ENCODE measurements at regions not wholly inside any gene's neighbourhood (a gene's known extent, or its start where the extent isn't known, plus 50 kb on each side); places are given as distances from the start of the nearest gene placed in this dataset.
"Not testable (repeated sequence)": the region's sequence is repeated elsewhere in the genome, so short reads cannot be mapped to it uniquely, and the experiment has no call there.

DNA sequence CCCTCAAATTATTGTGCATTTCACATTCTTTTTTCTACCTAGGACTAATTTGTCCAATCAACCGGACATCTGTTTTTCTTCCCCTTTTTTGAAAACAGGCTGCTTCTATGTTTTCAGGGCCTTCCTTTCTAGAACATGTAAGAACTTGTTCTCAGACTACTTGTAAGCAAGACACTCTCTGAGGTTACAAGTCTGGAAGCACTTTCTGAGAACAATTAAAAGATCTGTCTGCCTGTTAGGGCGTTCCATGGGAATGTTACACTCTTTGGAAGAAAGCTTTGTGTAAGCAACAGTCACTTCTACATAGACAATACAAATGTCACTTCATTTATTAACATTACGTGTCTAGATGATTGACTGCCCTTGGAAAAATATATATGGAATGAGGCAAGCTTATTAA lies 50.9 kb upstream of the HSPB3 start:
- Mint-ChIP-seq H3K4me3 (no peak overlapping the region), H3K27ac (no peak overlapping the region), H3K36me3 (no peaks in the 10 kb centered on the region), H3K4me1 (no peaks in the 10 kb centered on the region), H3K9me3 (no peaks in the 10 kb centered on the region)
- DNase-seq (ENCODE audit: low spot score in 2 of 2) (no peak), ATAC-seq (no peak)

DNA sequence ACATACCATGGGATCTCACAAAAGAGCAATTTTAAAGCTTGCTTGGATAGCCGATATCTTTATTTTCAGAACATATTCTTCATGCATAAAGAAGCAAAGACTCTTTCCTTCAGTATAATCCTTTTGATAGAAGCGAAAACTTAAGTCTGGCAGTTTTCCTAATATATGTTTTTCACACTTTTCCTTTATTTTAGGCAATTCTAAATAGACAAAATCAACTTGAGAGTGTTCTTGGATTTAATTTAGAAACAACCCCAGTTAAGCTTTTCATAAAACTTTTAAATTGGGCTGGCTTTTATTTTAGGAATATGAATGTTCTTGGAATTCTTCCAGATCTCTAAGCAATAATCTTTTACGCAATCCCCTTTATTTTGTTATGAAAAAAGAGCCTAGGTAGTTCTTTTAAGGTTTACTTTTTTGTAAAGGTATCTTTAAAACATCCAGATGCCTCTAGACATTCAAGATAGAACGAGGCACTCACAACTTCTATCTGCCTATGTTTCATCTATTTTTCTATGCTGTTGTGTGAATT lies 51.5 kb upstream of the HSPB3 start:
- no peak for ATAC-seq
- Mint-ChIP-seq H3K4me1 (no peaks in the 10 kb centered on the region), H3K27ac (no peak overlapping the region), H3K4me3 (no peak overlapping the region), H3K9me3 (no peaks in the 10 kb centered on the region), H3K36me3 (no peaks in the 10 kb centered on the region)
- no peak for DNase-seq (ENCODE audit: low spot score in 2 of 2)

DNA sequence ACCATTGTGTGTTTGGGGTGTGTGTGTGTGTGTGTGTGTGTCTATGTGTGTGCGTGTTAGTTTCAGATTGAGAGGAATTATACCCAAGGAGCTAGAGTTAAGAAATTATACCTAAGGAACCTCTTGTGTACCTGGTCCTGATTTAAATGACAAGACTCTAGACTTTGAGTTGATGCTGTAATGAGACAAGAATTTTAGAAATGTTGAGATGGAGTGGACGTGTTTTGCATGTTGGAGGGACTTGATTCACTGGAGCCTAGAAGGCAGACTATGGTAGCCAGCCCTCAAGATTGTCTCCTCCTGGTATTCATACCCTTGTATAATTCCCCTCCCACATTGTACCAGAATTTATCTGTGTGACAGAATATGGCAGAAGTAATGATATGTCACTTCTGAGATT lies 52.4 kb upstream of the HSPB3 start:
- no peak for ATAC-seq
- no peaks in the 10 kb centered on the region for H3K9me3 Mint-ChIP-seq
- no peak overlapping the region for H3K27ac Mint-ChIP-seq
- no peak for DNase-seq (ENCODE audit: low spot score in 2 of 2)
- H3K4me3 Mint-ChIP-seq = no peak overlapping the region
- no peaks in the 10 kb centered on the region for H3K36me3 Mint-ChIP-seq
- no peaks in the 10 kb centered on the region for H3K4me1 Mint-ChIP-seq

DNA sequence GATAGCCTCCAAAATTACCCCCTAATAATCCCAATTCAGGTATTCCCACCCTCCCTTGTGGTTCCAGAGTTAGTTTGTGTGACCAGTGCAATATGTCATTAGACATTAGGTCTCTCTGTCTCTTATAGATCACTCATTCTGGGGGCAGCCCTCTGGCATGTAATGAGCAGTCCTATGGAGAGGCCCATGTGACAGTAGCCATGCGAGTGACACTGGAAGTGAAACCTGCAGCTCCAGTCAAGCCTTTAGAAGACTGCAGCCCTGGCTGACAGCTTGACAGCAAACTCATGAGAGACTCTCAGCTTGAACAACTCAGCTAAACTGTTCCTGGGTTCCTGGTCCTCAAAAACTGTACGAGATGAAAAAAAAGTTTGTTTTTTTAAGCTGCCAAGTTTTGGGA lies 54.0 kb upstream of the HSPB3 start:
- ATAC-seq (peak; percentile 21), DNase-seq (ENCODE audit: low spot score in 2 of 2) (no peak)
- H3K27ac Mint-ChIP-seq = no peak overlapping the region
- no peaks in the 10 kb centered on the region for H3K36me3 Mint-ChIP-seq
- no peaks in the 10 kb centered on the region for H3K9me3 Mint-ChIP-seq
- H3K4me1 Mint-ChIP-seq = no peaks in the 10 kb centered on the region
- H3K4me3 Mint-ChIP-seq = no peak overlapping the region

DNA sequence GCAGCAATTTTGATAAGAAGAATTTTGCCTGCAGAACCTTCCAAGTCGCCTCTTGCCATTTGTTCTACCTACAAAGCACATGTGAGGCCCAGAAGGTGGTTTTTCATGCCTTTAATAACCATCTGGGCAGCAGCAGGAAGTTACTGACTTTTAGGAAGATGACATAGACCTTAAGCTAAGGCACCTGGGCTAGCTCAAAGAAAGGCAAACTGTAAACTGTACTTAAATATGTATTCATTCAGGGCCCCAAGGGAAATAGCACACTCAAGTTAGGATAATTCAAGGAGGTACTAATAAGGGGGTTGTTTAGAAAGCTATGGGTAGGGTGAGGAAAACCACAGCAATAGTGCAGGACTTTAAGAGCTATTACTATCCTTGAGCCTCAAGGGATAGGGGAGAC lies 57.3 kb upstream of the HSPB3 start:
- ATAC-seq (no peak), DNase-seq (ENCODE audit: low spot score in 2 of 2) (no peak)
- Mint-ChIP-seq H3K9me3 (no peaks in the 10 kb centered on the region), H3K4me3 (no peak overlapping the region), H3K27ac (no peak overlapping the region), H3K4me1 (no peaks in the 10 kb centered on the region), H3K36me3 (no peaks in the 10 kb centered on the region)

DNA sequence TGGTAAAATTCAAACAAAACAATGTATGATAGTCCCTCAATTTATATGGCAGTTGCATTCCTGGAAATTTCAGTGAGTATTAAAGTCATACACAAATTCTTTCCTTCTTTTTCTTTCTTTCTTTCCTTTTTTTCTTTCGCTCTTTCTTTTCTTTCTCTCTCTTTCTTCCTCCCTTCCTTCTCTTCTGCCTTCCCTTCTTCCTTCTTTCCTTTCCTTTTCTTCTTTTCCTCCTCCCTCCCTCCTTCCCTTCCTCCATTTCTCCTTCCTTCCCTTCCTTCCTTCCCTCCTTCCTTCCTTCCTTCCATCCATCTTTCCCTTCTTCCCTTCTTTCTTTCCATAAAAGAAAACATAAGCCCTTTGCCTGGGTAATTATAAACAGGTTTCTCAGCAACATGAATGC lies 58.1 kb upstream of the HSPB3 start:
- DNase-seq (ENCODE audit: low spot score in 2 of 2) (no peak), ATAC-seq (no peak)
- H3K4me1 Mint-ChIP-seq = no peaks in the 10 kb centered on the region
- no peak overlapping the region for H3K4me3 Mint-ChIP-seq
- no peaks in the 10 kb centered on the region for H3K9me3 Mint-ChIP-seq
- H3K36me3 Mint-ChIP-seq = no peaks in the 10 kb centered on the region
- peak overlapping the region; percentile 5 for H3K27ac Mint-ChIP-seq

DNA sequence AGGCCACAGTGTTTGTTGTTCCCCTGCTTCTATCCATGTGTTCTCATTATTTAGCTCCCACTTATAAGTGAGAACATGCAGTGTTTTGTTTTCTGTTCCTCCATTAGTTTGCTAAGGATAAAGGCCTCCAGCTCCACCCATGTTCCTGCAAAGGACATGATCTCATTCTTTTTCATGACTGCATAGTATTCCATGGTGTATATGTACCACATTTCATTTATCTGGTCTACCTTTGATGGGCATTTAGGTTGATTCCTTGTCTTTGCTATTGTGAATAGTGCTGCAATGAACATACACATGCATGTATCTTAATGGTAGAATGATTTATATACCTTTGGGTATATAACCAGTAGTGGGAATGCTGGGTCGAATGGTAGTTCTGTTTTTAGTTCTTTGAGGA lies 62.5 kb upstream of the HSPB3 start:
- not testable (repeated sequence) for ATAC-seq; DNase-seq (ENCODE audit: low spot score in 2 of 2); H3K9me3 Mint-ChIP-seq; H3K4me1 Mint-ChIP-seq; H3K27ac Mint-ChIP-seq; H3K36me3 Mint-ChIP-seq; H3K4me3 Mint-ChIP-seq

DNA sequence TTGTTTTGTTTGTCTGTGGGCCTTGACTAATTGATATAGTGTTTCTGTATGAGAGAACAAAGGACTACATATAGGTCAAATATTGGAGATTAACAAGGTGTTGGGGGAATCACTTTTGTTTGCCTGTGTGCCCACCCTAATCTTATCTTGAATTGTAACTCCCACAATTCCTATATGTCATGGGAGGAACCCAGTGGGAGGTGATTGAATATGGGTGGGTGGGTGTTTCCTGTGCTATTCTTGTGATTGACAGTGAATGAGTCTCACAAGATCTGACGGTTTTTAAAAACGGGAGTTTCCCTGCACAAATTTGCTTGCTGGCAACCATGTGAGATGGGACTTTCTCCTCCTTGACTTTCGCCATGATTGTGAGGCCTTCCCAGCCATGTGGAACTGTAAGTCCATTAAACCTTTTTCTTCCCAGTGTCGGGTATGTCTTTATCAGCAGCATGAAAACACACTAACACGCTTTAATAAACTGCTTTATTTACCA lies 64.9 kb upstream of the HSPB3 start:
- ATAC-seq = no peak

DNA sequence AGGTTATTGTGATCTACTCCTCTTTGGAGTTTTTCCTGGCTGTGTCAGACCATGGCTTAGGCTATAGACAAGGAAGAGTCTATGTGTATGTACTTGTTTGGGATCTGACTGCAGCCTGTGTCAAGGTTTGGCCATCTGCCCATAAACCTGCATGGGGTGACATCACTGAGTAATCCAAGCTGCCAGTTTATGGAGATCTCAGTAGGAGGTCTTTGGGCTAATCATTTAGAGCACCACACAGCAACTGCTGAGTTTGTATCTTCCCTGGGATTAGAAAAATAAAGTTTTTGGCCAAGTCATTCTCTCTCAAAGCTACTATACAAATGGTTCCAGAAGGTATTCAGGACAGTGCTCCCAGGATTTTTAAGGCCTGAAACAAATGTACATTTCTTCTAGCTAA lies 65.5 kb upstream of the HSPB3 start:
- ATAC-seq = no peak
- Mint-ChIP-seq H3K27ac (no peak overlapping the region), H3K9me3 (no peaks in the 10 kb centered on the region), H3K36me3 (no peaks in the 10 kb centered on the region), H3K4me1 (no peaks in the 10 kb centered on the region), H3K4me3 (no peak overlapping the region)
- no peak for DNase-seq (ENCODE audit: low spot score in 2 of 2)

More for the DNA sequence above, 64.9 kb upstream of the HSPB3 start:
- Mint-ChIP-seq H3K4me1 (no peaks in the 10 kb centered on the region), H3K9me3 (no peaks in the 10 kb centered on the region), H3K4me3 (no peak overlapping the region), H3K27ac (no peak overlapping the region), H3K36me3 (no peaks in the 10 kb centered on the region)
- DNase-seq (ENCODE audit: low spot score in 2 of 2) = no peak

DNA sequence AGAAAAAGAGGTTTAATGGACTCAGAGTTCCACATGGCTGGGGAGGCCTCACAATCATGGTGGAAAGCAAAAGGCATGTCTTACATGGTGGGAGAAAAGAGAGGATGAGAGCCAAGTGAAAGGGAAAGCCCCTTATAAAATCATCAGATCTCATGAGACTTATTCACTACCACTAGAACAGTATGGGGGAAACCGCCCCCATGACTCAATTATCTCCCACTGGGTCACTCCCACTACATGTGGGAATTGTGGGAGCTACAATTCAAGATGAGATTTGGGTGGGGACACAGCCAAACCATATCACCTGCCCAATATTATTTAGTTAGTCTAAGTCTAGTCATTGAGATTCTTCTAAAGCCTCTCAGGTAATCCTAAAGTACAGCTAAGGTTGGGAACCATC lies 66.1 kb upstream of the HSPB3 start:
- not testable (repeated sequence) for ATAC-seq; H3K4me3 Mint-ChIP-seq; DNase-seq (ENCODE audit: low spot score in 2 of 2); H3K27ac Mint-ChIP-seq; H3K9me3 Mint-ChIP-seq; H3K4me1 Mint-ChIP-seq; H3K36me3 Mint-ChIP-seq

DNA sequence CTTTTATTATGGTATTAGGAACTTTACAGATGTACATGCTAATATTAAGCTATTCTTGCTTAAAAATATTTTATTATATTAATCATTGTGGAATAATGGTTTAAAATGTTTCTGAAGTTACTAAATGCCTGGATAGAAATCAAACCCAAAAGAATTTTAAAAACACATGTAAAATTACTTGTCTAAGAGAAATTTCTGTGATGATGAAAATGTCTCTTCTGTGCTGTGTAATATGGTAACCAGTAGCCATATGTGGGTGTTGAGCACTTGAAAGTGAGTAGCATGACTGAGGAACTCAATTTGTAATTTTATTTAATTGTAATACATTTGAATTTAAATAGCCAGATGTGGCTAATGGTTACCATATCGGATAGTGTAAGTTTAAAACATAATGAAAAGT lies 66.7 kb upstream of the HSPB3 start:
- no peak for ATAC-seq
- no peak for DNase-seq (ENCODE audit: low spot score in 2 of 2)
- Mint-ChIP-seq H3K9me3 (no peaks in the 10 kb centered on the region), H3K4me3 (no peak overlapping the region), H3K4me1 (no peaks in the 10 kb centered on the region), H3K27ac (no peak overlapping the region), H3K36me3 (no peaks in the 10 kb centered on the region)

DNA sequence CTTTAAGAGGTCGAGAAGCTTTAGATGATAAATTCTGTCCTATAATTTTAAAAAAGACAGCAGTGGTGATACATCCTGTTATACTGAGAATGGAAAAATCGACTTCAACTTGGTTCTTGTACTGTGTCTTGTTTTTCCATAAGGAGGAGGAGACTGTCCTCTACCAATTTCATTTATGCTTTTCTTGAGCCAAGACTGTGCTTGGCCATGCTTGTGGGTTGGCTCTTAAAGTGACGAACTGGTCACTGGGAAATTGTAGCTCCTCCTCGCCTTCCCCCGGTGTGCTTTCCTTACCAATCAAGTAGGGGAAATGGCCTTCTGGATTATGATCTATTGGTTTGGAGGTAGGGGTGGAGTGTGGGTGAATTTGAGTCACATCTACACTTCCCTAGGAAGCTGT lies 67.1 kb upstream of the HSPB3 start:
- no peaks in the 10 kb centered on the region for H3K36me3 Mint-ChIP-seq
- no peak overlapping the region for H3K4me3 Mint-ChIP-seq
- ATAC-seq (no peak), DNase-seq (ENCODE audit: low spot score in 2 of 2) (no peak)
- H3K4me1 Mint-ChIP-seq = no peaks in the 10 kb centered on the region
- no peaks in the 10 kb centered on the region for H3K9me3 Mint-ChIP-seq
- H3K27ac Mint-ChIP-seq = no peak overlapping the region

DNA sequence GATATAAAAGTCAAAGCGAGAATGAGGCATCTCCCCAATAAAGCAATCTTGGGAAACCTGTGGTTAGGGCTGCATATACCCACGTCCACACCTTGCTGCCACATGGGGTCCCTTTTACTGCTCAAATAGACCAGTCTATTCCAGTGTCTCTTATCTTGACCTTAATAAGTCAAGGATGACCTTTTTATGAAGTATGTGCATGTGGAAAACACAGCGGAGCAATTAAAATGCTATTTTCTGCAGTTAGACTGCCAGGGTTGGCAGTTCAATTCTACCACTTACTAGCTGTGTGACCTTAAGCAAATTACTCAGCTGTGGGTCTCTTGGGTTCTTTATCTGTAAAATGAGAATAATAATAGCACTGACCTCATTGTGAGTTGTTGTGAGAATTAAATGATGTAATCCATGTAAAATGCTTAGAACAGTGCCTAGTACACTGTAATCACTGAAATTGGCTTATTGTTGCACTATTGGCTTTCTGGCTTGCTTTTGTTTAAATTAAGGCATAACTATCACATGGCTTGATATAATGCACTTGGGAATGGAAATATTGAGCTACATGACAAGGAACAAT lies 67.8 kb upstream of the HSPB3 start:
- no peaks in the 10 kb centered on the region for H3K9me3 Mint-ChIP-seq
- H3K4me1 Mint-ChIP-seq = no peaks in the 10 kb centered on the region
- ATAC-seq (peak; percentile 44), DNase-seq (ENCODE audit: low spot score in 2 of 2) (no peak)
- no peak overlapping the region for H3K4me3 Mint-ChIP-seq
- H3K27ac Mint-ChIP-seq = no peak overlapping the region
- H3K36me3 Mint-ChIP-seq = no peaks in the 10 kb centered on the region

DNA sequence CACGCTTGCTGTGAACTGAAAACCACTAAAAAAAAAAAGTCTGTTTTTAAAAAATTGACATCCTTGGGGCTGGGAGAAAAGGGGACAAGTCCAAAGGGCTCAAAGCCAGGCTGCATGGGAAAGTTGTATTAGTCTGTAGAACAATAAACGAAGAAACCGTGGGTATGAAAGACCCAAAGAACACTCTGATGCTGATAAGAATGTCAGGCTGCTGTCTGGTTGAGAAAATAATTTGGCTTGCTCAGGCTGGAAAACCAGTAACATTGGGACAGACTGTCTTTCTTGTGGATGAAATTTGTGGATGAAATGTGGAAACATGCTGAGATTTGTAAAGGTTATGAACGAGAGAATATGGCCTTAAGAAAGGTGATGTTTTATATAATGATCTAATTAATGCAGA lies 68.5 kb upstream of the HSPB3 start:
- H3K27ac Mint-ChIP-seq = no peak overlapping the region
- no peaks in the 10 kb centered on the region for H3K36me3 Mint-ChIP-seq
- DNase-seq (ENCODE audit: low spot score in 2 of 2) = no peak
- no peak for ATAC-seq
- no peak overlapping the region for H3K4me3 Mint-ChIP-seq
- H3K9me3 Mint-ChIP-seq = no peaks in the 10 kb centered on the region
- H3K4me1 Mint-ChIP-seq = no peaks in the 10 kb centered on the region

DNA sequence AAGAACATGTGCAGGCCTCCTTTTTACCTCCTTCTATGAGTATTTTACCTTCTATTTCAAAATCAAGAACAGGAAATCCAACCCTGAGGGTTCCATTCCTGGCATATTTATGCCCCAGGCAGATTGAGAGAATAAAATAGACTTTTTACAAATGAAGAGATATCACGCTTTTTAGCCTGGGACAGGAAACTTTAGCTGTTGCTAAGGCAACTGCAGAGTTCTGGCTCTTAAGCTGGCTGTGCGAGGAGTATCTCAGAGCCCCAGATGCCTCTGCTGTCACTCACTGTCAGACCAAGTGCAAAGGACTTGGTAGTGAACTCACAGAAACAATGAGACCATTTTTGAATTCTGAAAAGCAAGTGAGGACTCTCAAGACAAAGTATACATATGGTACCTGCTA lies 69.5 kb upstream of the HSPB3 start:
- Mint-ChIP-seq H3K27ac (no peak overlapping the region), H3K36me3 (no peaks in the 10 kb centered on the region), H3K4me1 (no peaks in the 10 kb centered on the region), H3K9me3 (no peaks in the 10 kb centered on the region), H3K4me3 (no peak overlapping the region)
- no peak for ATAC-seq
- DNase-seq (ENCODE audit: low spot score in 2 of 2) = no peak

DNA sequence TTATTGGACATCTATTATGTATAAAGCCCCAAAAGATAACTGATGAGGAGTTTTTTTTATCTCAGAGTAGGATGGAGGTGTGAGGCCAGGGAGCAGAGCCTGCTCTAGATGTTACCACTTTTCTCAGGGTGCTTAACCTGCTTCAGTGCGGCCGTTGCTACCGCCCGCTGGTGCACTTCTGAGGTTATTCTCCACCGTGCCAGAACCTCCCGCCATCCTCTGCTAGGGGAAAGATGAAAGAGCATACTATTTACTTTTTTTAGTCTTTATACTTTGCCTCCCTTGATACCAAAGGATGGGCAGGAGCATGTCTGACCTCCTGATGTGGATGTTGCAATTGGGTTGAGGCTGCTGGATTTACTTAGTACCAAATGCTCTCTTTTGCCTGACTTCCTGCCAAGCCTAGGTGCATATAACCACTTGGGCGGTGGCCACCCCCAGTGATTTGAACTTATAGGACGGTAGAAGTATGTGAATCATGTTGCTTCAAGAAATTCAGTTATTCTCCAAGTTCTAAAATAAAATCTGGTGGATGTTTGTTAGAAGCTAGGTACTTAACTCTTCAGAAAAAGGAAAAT lies 71.1 kb upstream of the HSPB3 start:
- H3K36me3 Mint-ChIP-seq = no peaks in the 10 kb centered on the region
- no peak overlapping the region for H3K27ac Mint-ChIP-seq
- no peaks in the 10 kb centered on the region for H3K4me1 Mint-ChIP-seq
- no peak overlapping the region for H3K4me3 Mint-ChIP-seq
- no peak for ATAC-seq
- DNase-seq (ENCODE audit: low spot score in 2 of 2) = no peak
- no peaks in the 10 kb centered on the region for H3K9me3 Mint-ChIP-seq
